Neural cell (in vitro differentiated cells): ENCODE measurements at regions not wholly inside any gene's neighbourhood (a gene's known extent, or its start where the extent isn't known, plus 50 kb on each side); places are given as distances from the start of the nearest gene placed in this dataset.

ENCODE experiments used
- H2AFZ ChIP-seq: fragments of 200-600, 300-800 bp; sonication (generic), shearing (Covaris generic); 2 replicates; pipeline ENCODE4 v1.6.0; 2014; ENCODE audit warnings: low read depth, mild to moderate bottlenecking, antibody characterized with exemption, low read length, moderate library complexity
- H3F3A ChIP-seq: fragments of 200-600 bp; shearing (Covaris generic); 2 replicates; pipeline ENCODE4 v1.6.1; 2016; ENCODE audit warnings: mild to moderate bottlenecking, moderate library complexity, mixed read lengths, antibody characterized with exemption, low read length; ENCODE audit not compliant: insufficient read depth, poor library complexity, severe bottlenecking
- H3K27ac ChIP-seq: fragments of 200-600, 300-800 bp; sonication (generic), shearing (Covaris generic); 2 replicates; pipeline ENCODE4 v1.5.1; 2014; ENCODE audit warnings: mild to moderate bottlenecking, low read length, moderate library complexity
- H3K27me3 ChIP-seq: fragments of 300-800, 200-600 bp; sonication (generic), shearing (Covaris generic); 2 replicates; pipeline ENCODE4 v1.6.0; 2014; ENCODE audit warnings: mild to moderate bottlenecking, low read depth, low read length, moderate library complexity; ENCODE audit not compliant: insufficient read depth
- H3K36me3 ChIP-seq: fragments of 300-800, 200-600 bp; sonication (generic), shearing (Covaris generic); 2 replicates; pipeline ENCODE4 v1.5.1; 2014; ENCODE audit warnings: mild to moderate bottlenecking, antibody characterized with exemption, low read length, moderate library complexity; ENCODE audit not compliant: insufficient read depth
- H3K4me2 ChIP-seq: fragments of 300-800, 200-600 bp; sonication (generic), shearing (Covaris generic); 2 replicates; pipeline ENCODE4 v1.6.0; 2014; ENCODE audit warnings: mild to moderate bottlenecking, low read length
- H3K4me3 ChIP-seq: fragments of 300-800, 200-600 bp; sonication (generic), shearing (Covaris generic); 2 replicates; pipeline ENCODE4 v1.5.1; 2014; ENCODE audit warnings: mild to moderate bottlenecking, low read length, moderate library complexity
- H3K79me2 ChIP-seq: fragments of 200-600 bp; shearing (Covaris generic); replicated peaks from 2 replicates; pipeline ENCODE4 v1.6.0; 2014; ENCODE audit warnings: mild to moderate bottlenecking, low read length, moderate library complexity; ENCODE audit not compliant: insufficient read depth
- H3K9ac ChIP-seq: fragments of 300-800, 200-600 bp; sonication (generic), shearing (Covaris generic); 2 replicates; pipeline ENCODE4 v1.6.1; 2016; ENCODE audit warnings: mild to moderate bottlenecking, low read length, mixed read lengths
- H3K9me2 ChIP-seq: fragments of 200-600 bp; shearing (Covaris generic); 2 replicates; pipeline ENCODE4 v1.6.1; 2016; ENCODE audit warnings: mild to moderate bottlenecking, low read length, mixed read lengths; ENCODE audit not compliant: insufficient read depth
- H3K9me3 ChIP-seq: fragments of 200-600, 300-800 bp; sonication (generic), shearing (Covaris generic); 2 replicates; pipeline ENCODE4 v1.6.1; 2016; ENCODE audit warnings: mild to moderate bottlenecking, mixed run types, low read length, moderate library complexity, mixed read lengths
- H4K20me1 ChIP-seq: fragments of 200-600 bp; shearing (Covaris generic); 2 replicates; pipeline ENCODE4 v1.6.1; 2016; ENCODE audit warnings: mild to moderate bottlenecking, mixed run types; ENCODE audit not compliant: insufficient read depth
- CTCF ChIP-seq: fragments of 450-650 bp; IDR thresholded peaks from 2 replicates; pipeline ENCODE4 v1.5.1; 2014; ENCODE audit warnings: antibody characterized with exemption, mild to moderate bottlenecking, moderate library complexity; ENCODE audit not compliant: poor library complexity, severe bottlenecking
- EP300 ChIP-seq: fragments of 450-650 bp; conservative IDR thresholded peaks from 2 replicates; pipeline ENCODE4 v1.6.1; 2014; ENCODE audit warnings: antibody characterized with exemption, mild to moderate bottlenecking, moderate library complexity; ENCODE audit not compliant: poor library complexity, severe bottlenecking
- EZH2 ChIP-seq: fragments of 200-600, 300-800 bp; shearing (Covaris generic), sonication (generic); IDR thresholded peaks from 2 replicates; pipeline ENCODE4 v1.6.1; 2014; ENCODE audit warnings: antibody characterized with exemption, low read length, borderline replicate concordance, mild to moderate bottlenecking; ENCODE audit not compliant: insufficient read depth, poor library complexity, severe bottlenecking
- MXI1 ChIP-seq: fragments of 450-650 bp; conservative IDR thresholded peaks from 2 replicates; pipeline ENCODE4 v1.6.1; 2014; ENCODE audit warnings: antibody characterized with exemption, mild to moderate bottlenecking; ENCODE audit not compliant: poor library complexity, severe bottlenecking
- POLR2AphosphoS5 ChIP-seq: IDR thresholded peaks from 2 replicates; pipeline ENCODE4 v1.6.1; 2012
- RAD21 ChIP-seq: fragments of 450-650 bp; conservative IDR thresholded peaks from 2 replicates; pipeline ENCODE4 v1.6.1; 2014; ENCODE audit warnings: antibody characterized with exemption, mild to moderate bottlenecking, moderate library complexity
- REST ChIP-seq: IDR thresholded peaks from 2 replicates; pipeline ENCODE4 v1.6.1; 2012; ENCODE audit warnings: borderline replicate concordance
- SMC3 ChIP-seq: fragments of 450-650 bp; conservative IDR thresholded peaks from 2 replicates; pipeline ENCODE4 v1.6.1; 2014; ENCODE audit warnings: antibody characterized with exemption, mild to moderate bottlenecking, moderate library complexity; ENCODE audit not compliant: poor library complexity
- TAF1 ChIP-seq: IDR thresholded peaks from 2 replicates; pipeline ENCODE4 v1.6.1; 2012; ENCODE audit warnings: low read depth

GRCh38 chr11:130806746-130807145, 109.5 kb downstream of the SNX19 start:
- Histone ChIP-seq H2AFZ (peak overlapping the region; percentile 12), H3F3A (no peaks in the 10 kb centered on the region), H3K9me3 (no peaks in the 10 kb centered on the region), H3K27ac (peak overlapping the region; percentile 66), H3K9me2 (no peaks in the 10 kb centered on the region), H3K9ac (peak overlapping the region; percentile 29), H3K4me2 (peak overlapping the region; percentile 48), H3K4me3 (peak overlapping the region; percentile 51), H4K20me1 (no peaks in the 10 kb centered on the region), H3K79me2 (no peaks in the 10 kb centered on the region), H3K36me3 (no peaks in the 10 kb centered on the region), H3K27me3 (no peaks in the 10 kb centered on the region)
- TF ChIP-seq EP300 = peak; percentile 88
- no peak for TF ChIP-seq EZH2

GRCh38 chr11:130808541-130808940, 107.7 kb downstream of the SNX19 start:
- Histone ChIP-seq H3K79me2 (no peaks in the 10 kb centered on the region), H3K27ac (no peak overlapping the region), H3K4me2 (no peak overlapping the region), H3K9ac (no peak overlapping the region), H3K9me3 (no peaks in the 10 kb centered on the region), H4K20me1 (no peaks in the 10 kb centered on the region), H3K27me3 (no peaks in the 10 kb centered on the region), H3K9me2 (no peaks in the 10 kb centered on the region), H3K36me3 (no peaks in the 10 kb centered on the region), H3F3A (no peaks in the 10 kb centered on the region), H3K4me3 (no peak overlapping the region), H2AFZ (no peak overlapping the region)
- TF ChIP-seq SMC3 = no peak
- no peak for TF ChIP-seq REST
- no peak for TF ChIP-seq POLR2AphosphoS5
- TF ChIP-seq MXI1 = no peak
- no peak for TF ChIP-seq TAF1
- TF ChIP-seq EP300 = no peak
- TF ChIP-seq EZH2 = no peak
- TF ChIP-seq CTCF = no peak
- no peak for TF ChIP-seq RAD21

- H2AFZ ChIP-seq = no peak overlapping the region
These were observed 103.1 kb downstream of the SNX19 start for GRCh38 chr11:130813196-130813595.

More at GRCh38 chr11:130813196-130813595, 103.1 kb downstream of the SNX19 start:
- Histone ChIP-seq H4K20me1 (no peaks in the 10 kb centered on the region), H3K9ac (no peak overlapping the region), H3K79me2 (no peaks in the 10 kb centered on the region), H3K4me2 (no peak overlapping the region), H3K9me3 (no peaks in the 10 kb centered on the region), H3K27me3 (no peaks in the 10 kb centered on the region), H3K27ac (no peak overlapping the region), H3K36me3 (no peaks in the 10 kb centered on the region), H3F3A (no peaks in the 10 kb centered on the region), H3K4me3 (no peak overlapping the region), H3K9me2 (no peaks in the 10 kb centered on the region)
- no peak for TF ChIP-seq EP300
- no peak for TF ChIP-seq TAF1
- no peak for TF ChIP-seq CTCF
- TF ChIP-seq EZH2 = no peak
- no peak for TF ChIP-seq SMC3
- TF ChIP-seq RAD21 = no peak
- no peak for TF ChIP-seq REST
- TF ChIP-seq POLR2AphosphoS5 = no peak
- no peak for TF ChIP-seq MXI1
